MM.1S (cell line): ENCODE measurements at regions not wholly inside any gene's neighbourhood (a gene's known extent, or its start where the extent isn't known, plus 50 kb on each side); places are given as distances from the start of the nearest gene placed in this dataset.
A peak's percentile ranks its signal among the peaks of the same experiment; 100 is the strongest.

ENCODE experiments used
- DNase-seq: peaks from one replicate; pipeline ENCODE4 v3.0.0-alpha.2; 2015
- H2AFZ ChIP-seq: fragments of 300-600 bp; sonication (generic); 2 replicates; pipeline ENCODE4 v1.6.0; 2016; ENCODE audit warnings: antibody characterized with exemption, low read length
- H3F3A ChIP-seq: fragments of 300-600 bp; sonication (generic); 2 replicates; pipeline ENCODE4 v1.6.1; 2016; ENCODE audit warnings: mild to moderate bottlenecking, antibody characterized with exemption, low read length, moderate library complexity, mixed read lengths; ENCODE audit not compliant: insufficient read depth
- H3K27ac ChIP-seq: fragments of 300-600 bp; sonication (generic); 2 replicates; pipeline ENCODE4 v1.5.1; 2016; ENCODE audit warnings: mild to moderate bottlenecking, low read length
- H3K27me3 ChIP-seq: fragments of 300-600 bp; sonication (generic); replicated peaks from 2 replicates; pipeline ENCODE4 v1.6.0; 2016; ENCODE audit warnings: low read length; ENCODE audit not compliant: insufficient read depth
- H3K36me3 ChIP-seq: fragments of 300-600 bp; sonication (generic); replicated peaks from 2 replicates; pipeline ENCODE4 v1.6.1; 2016; ENCODE audit warnings: mild to moderate bottlenecking, low read length, mixed read lengths; ENCODE audit not compliant: insufficient read depth
- H3K4me1 ChIP-seq: fragments of 300-600 bp; sonication (generic); 2 replicates; pipeline ENCODE4 v1.6.1; 2016; ENCODE audit warnings: low read length, mixed read lengths
- H3K4me2 ChIP-seq: fragments of 300-600 bp; sonication (generic); 2 replicates; pipeline ENCODE4 v1.6.0; 2016; ENCODE audit warnings: low read depth, low read length
- H3K4me3 ChIP-seq: fragments of 300-600 bp; sonication (generic); 2 replicates; pipeline ENCODE4 v1.5.1; 2016; ENCODE audit warnings: low read length, mixed read lengths
- H3K79me2 ChIP-seq: fragments of 300-600 bp; sonication (generic); 2 replicates; pipeline ENCODE4 v1.6.1; 2016; ENCODE audit warnings: mixed run types, low read length, mixed read lengths
- H3K9ac ChIP-seq: fragments of 300-600 bp; sonication (generic); 2 replicates; pipeline ENCODE4 v1.6.1; 2016; ENCODE audit warnings: low read length, mixed read lengths
- H3K9me2 ChIP-seq: fragments of 300-600 bp; sonication (generic); replicated peaks from 2 replicates; pipeline ENCODE4 v1.6.1; 2016; ENCODE audit warnings: mild to moderate bottlenecking, low read length, mixed read lengths; ENCODE audit not compliant: insufficient read depth
- H3K9me3 ChIP-seq: fragments of 300-600 bp; sonication (generic); replicated peaks from 2 replicates; pipeline ENCODE4 v1.6.1; 2016; ENCODE audit warnings: mild to moderate bottlenecking, low read length, mixed read lengths; ENCODE audit not compliant: insufficient read depth
- H4K20me1 ChIP-seq: fragments of 300-600 bp; sonication (generic); 2 replicates; pipeline ENCODE4 v1.6.1; 2016; ENCODE audit warnings: mild to moderate bottlenecking, low read length, moderate library complexity, mixed read lengths; ENCODE audit not compliant: insufficient read depth
- EZH2 ChIP-seq: fragments of 300-600 bp; sonication (generic); optimal IDR thresholded peaks from 2 replicates; pipeline ENCODE3; 2017; ENCODE audit warnings: low read depth, mild to moderate bottlenecking, antibody characterized with exemption, low read length, mixed read lengths
- EZH2phosphoT487 ChIP-seq: fragments of 300-600 bp; sonication (generic); IDR thresholded peaks from 2 replicates; pipeline ENCODE4 v1.6.1; 2018; ENCODE audit warnings: antibody characterized with exemption, low read length
- TF ChIP-seq, protein P1 (sequence below): fragments of 300-600 bp; sonication (generic); IDR thresholded peaks from 2 replicates; pipeline ENCODE4 v1.5.1; 2016; ENCODE audit warnings: antibody characterized with exemption, low read length, mixed read lengths

DNA sequence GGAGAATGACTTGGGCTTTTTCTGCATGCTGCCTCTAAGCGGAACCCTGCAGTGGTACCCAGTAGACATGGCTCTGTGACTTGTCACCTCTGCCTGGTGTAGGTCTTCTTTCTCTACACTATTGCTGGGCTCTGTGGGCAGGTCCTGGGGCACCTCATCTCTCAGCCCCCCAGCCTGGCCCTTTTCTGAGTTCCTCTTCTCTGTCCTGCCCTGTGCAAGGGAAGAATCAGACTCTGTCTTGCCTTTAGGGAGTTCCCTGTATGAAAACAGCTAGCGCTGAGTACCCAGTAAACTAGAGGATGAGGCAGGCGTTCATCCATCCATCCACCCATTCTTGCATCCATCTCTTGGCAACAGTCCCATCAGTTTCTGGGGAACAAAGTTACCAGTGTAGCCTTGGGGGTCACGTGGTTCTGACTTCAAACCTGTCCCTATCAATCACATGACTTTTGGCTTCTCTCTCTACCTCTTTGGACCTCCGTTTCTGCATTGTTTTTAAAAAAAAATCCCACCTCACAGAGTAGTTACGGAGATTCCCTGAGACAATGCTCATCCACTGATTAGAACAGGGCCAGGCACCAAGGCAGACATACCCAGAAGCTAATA, 86.4 kb upstream of the WNT11 start:
- H3K9me3 ChIP-seq, result no peaks in the 10 kb centered on the region
- TF ChIP-seq, protein P1, sequence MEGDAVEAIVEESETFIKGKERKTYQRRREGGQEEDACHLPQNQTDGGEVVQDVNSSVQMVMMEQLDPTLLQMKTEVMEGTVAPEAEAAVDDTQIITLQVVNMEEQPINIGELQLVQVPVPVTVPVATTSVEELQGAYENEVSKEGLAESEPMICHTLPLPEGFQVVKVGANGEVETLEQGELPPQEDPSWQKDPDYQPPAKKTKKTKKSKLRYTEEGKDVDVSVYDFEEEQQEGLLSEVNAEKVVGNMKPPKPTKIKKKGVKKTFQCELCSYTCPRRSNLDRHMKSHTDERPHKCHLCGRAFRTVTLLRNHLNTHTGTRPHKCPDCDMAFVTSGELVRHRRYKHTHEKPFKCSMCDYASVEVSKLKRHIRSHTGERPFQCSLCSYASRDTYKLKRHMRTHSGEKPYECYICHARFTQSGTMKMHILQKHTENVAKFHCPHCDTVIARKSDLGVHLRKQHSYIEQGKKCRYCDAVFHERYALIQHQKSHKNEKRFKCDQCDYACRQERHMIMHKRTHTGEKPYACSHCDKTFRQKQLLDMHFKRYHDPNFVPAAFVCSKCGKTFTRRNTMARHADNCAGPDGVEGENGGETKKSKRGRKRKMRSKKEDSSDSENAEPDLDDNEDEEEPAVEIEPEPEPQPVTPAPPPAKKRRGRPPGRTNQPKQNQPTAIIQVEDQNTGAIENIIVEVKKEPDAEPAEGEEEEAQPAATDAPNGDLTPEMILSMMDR, result no peak
- TF ChIP-seq EZH2, result no peak
- TF ChIP-seq EZH2phosphoT487, result no peak
- H3K27me3 ChIP-seq, result no peaks in the 10 kb centered on the region
- no peaks in the 10 kb centered on the region for H3F3A ChIP-seq
- H3K9me2 ChIP-seq, result no peaks in the 10 kb centered on the region
- no peaks in the 10 kb centered on the region for H4K20me1 ChIP-seq
- no peaks in the 10 kb centered on the region for H3K79me2 ChIP-seq
- no peak overlapping the region for H3K9ac ChIP-seq
- no peak overlapping the region for H2AFZ ChIP-seq
- no peak for DNase-seq
- no peak overlapping the region for H3K4me3 ChIP-seq
- H3K36me3 ChIP-seq, result no peaks in the 10 kb centered on the region
- H3K27ac ChIP-seq, result no peak overlapping the region
- no peak overlapping the region for H3K4me2 ChIP-seq
- peaks cover 8% of the 10 kb centered on the region for H3K4me1 ChIP-seq

DNA sequence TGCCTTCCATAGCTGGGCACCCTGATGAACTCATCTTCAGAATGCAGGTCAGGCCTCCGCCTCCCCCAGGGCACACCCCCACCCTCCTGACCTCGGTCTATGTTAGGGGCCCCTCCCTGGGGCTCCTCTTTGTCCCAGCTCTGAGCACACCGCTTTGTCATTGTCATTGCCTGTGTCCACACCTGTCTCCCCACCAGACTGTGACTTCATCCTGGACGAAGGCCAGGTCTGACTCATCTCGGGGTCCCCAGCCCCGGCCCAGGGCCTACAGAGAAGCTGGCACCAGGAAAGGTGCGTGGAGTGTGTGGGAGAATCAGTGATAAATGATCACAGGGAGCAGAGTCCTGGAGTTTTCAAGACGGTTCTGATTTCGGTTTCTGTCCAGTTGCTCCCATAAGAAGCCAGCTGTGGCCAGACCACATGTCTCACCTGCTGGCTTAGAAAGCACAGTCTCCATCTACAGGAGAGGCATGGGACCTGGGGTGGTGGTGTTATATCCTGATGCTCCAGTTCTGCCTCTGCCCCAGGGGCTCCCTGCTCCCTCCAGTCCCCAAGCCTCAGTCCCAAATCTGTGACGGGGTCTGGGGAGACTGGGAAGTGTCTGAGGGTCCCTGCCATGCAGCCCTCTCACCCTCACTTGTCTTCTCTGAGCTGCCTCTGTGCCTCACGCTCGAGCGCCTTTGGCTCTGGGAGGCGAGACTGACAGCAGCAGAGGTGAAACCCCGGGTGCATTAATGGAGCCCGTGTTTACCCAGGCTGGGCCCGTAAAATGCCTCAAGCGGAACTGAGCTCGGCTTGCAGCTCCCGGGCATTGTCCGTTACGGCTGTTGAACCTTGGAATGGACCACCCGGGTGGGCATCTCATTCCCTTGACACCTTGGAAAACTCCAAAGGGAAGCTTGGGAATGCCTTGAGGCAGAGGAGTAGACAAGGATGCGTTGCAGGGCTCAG, 85.5 kb upstream of the WNT11 start:
- Histone ChIP-seq H4K20me1 (no peaks in the 10 kb centered on the region), H3F3A (no peaks in the 10 kb centered on the region), H3K4me2 (no peak overlapping the region), H3K36me3 (no peaks in the 10 kb centered on the region), H3K27ac (no peak overlapping the region), H3K9me2 (no peaks in the 10 kb centered on the region), H3K4me3 (no peak overlapping the region), H3K9ac (no peak overlapping the region), H3K79me2 (no peaks in the 10 kb centered on the region), H2AFZ (no peak overlapping the region), H3K27me3 (no peaks in the 10 kb centered on the region), H3K9me3 (no peaks in the 10 kb centered on the region), H3K4me1 (peaks cover 8% of the 10 kb centered on the region)
- no peak for TF ChIP-seq EZH2
- TF ChIP-seq, protein P1, result no peak
- no peak for TF ChIP-seq EZH2phosphoT487
- DNase-seq, result no peak

DNA sequence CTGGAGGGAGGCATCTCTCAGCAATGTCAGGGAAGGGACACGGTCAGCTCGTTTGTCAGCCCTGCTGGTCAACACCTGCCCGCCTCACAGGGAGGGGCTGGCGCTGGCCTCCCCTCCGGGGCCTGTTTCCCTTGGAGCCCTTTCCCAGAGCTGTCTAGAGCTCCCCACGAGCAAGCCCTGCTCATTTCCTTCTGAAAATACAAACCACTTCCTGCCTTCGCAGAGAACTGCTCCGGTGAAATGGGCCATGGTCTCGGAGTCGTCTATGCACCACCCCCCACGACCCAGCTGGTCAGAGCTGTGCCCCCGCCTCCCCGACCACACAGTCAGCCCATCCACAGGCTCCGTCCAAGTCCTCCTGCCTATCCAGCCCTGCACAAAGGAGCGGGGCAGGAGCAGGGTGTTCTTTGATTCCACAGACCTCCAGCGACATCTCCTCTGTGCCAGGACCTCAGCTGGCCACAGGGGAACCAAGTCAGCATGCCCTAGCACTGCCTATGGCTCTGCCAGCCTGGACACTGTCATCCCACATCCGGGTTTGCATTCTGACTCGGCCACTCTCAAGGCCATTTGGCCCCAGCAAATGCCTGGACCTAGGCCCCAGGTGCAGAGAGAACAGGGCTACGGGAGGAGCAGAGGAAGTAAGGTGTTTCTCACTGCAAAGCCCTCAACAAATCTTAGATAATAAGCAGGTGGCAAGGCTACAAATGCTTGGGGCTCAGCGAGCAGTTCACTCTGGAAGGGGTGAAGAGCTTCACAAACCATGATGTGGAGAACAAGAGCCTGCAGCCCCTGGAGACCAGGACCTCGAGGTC, 82.1 kb upstream of the WNT11 start:
- H3K9me2 ChIP-seq, result no peaks in the 10 kb centered on the region
- no peaks in the 10 kb centered on the region for H3K9me3 ChIP-seq
- H3K4me2 ChIP-seq, result peak overlapping the region; percentile 38; the same call in 1 of the 2 replicates
- no peaks in the 10 kb centered on the region for H4K20me1 ChIP-seq
- H3K4me3 ChIP-seq, result no peak overlapping the region
- peaks cover 8% of the 10 kb centered on the region for H3K4me1 ChIP-seq
- H3K27ac ChIP-seq, result no peak overlapping the region
- no peaks in the 10 kb centered on the region for H3K36me3 ChIP-seq
- no peaks in the 10 kb centered on the region for H3K79me2 ChIP-seq
- TF ChIP-seq EZH2phosphoT487 (no peak), EZH2 (no peak)
- TF ChIP-seq, protein P1, result no peak
- no peaks in the 10 kb centered on the region for H3F3A ChIP-seq
- H3K9ac ChIP-seq, result no peak overlapping the region
- DNase-seq, result peak; percentile 19
- peak overlapping the region; percentile 66 for H2AFZ ChIP-seq
- no peaks in the 10 kb centered on the region for H3K27me3 ChIP-seq
